Neuron (in vitro differentiated cells): ENCODE measurements at regions not wholly inside any gene's neighbourhood (a gene's known extent, or its start where the extent isn't known, plus 50 kb on each side); places are given as distances from the start of the nearest gene placed in this dataset.
"Not testable (repeated sequence)": the region's sequence is repeated elsewhere in the genome, so short reads cannot be mapped to it uniquely, and the experiment has no call there.

Source experiments
- H2AFZ ChIP-seq: one replicate; pipeline ENCODE4 v1.6.1; 2013; ENCODE audit warnings: low read depth, mild to moderate bottlenecking, inconsistent platforms, low read length, moderate library complexity
- H3K27me3 ChIP-seq: one replicate; pipeline ENCODE4 v1.6.1; 2013; ENCODE audit warnings: low read length; ENCODE audit not compliant: insufficient read depth
- H3K36me3 ChIP-seq: one replicate; pipeline ENCODE4 v1.6.1; 2013; ENCODE audit warnings: low read length; ENCODE audit not compliant: insufficient read depth
- H3K4me1 ChIP-seq: one replicate; pipeline ENCODE4 v1.6.1; 2013; ENCODE audit warnings: low read length; ENCODE audit not compliant: insufficient read depth
- H3K4me3 ChIP-seq: 2 replicates; pipeline ENCODE4 v1.5.1; 2013; ENCODE audit warnings: mild to moderate bottlenecking, low read length, moderate library complexity
- H3K9me3 ChIP-seq: one replicate; pipeline ENCODE4 v1.6.1; 2013; ENCODE audit warnings: low read length

DNA sequence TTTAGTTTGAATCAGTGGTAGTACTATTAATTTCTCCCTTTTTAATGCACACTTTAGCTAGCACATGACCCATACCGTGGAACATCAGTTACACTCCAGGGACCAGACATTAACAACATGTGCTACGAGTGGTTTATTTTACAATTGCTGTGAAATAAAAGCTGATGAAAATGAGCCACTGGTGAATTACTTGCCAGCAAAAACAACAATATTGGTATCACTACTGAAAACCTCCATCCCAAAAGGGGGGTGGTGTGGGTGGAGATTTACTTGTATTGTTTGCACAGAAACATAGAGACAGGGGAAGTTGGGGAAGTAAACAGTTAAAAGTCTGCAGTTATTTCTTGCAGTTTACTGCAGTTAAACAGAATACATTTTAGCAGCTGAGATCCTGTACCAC is 369.6 kb upstream of the GRAMD2B start:
- H3K27me3 ChIP-seq = no peaks in the 10 kb centered on the region
- H3K4me1 ChIP-seq = peaks cover 10% of the 10 kb centered on the region
- no peaks in the 10 kb centered on the region for H3K36me3 ChIP-seq
- H2AFZ ChIP-seq = no peak overlapping the region
- H3K9me3 ChIP-seq = no peaks in the 10 kb centered on the region
- H3K4me3 ChIP-seq = no peak overlapping the region

- Histone ChIP-seq H3K4me3 (no peak overlapping the region), H3K27me3 (no peaks in the 10 kb centered on the region)
Observed at GRCh38 chr5:126054577-126055347, 368.4 kb upstream of the GRAMD2B start.

DNA sequence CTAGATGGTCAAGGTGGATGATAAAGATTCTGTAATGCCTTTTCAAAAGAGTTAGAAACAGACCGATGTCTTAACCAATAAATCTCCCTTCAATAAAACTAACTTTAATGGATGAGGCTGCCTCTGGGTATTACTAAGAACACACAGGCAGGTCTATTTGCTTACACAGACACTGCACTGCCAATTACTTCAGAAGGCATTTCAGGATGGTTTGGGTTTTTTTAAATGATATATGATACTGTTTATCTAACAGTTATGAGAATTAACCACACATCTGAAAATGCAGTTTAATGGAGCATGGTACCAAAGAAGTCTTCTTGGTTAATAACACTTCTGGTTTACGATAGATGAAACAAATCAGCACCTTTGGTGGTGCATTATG is 367.9 kb upstream of the GRAMD2B start:
- H3K4me3 ChIP-seq = no peak overlapping the region
- H3K4me1 ChIP-seq = peaks cover 10% of the 10 kb centered on the region
- no peak overlapping the region for H2AFZ ChIP-seq

More at GRCh38 chr5:126054577-126055347, 368.4 kb upstream of the GRAMD2B start:
- H3K9me3 ChIP-seq = no peaks in the 10 kb centered on the region
- no peak overlapping the region for H2AFZ ChIP-seq
- H3K36me3 ChIP-seq = no peaks in the 10 kb centered on the region
- peaks cover 10% of the 10 kb centered on the region for H3K4me1 ChIP-seq

GRCh38 chr5:126056352-126056751 is 366.9 kb upstream of the GRAMD2B start:
- Histone ChIP-seq H3K27me3 (no peaks in the 10 kb centered on the region), H3K4me1 (peaks cover 10% of the 10 kb centered on the region), H3K4me3 (no peak overlapping the region), H3K36me3 (no peaks in the 10 kb centered on the region), H3K9me3 (no peaks in the 10 kb centered on the region), H2AFZ (no peak overlapping the region)

More for the DNA sequence above, 367.9 kb upstream of the GRAMD2B start:
- H3K36me3 ChIP-seq = no peaks in the 10 kb centered on the region
- H3K9me3 ChIP-seq = no peaks in the 10 kb centered on the region
- H3K27me3 ChIP-seq = no peaks in the 10 kb centered on the region

GRCh38 chr5:126056851-126057622 is 366.2 kb upstream of the GRAMD2B start:
- Histone ChIP-seq H2AFZ (no peak overlapping the region), H3K36me3 (no peaks in the 10 kb centered on the region), H3K4me3 (no peak overlapping the region), H3K9me3 (no peaks in the 10 kb centered on the region), H3K27me3 (no peaks in the 10 kb centered on the region), H3K4me1 (peaks cover 10% of the 10 kb centered on the region)

DNA sequence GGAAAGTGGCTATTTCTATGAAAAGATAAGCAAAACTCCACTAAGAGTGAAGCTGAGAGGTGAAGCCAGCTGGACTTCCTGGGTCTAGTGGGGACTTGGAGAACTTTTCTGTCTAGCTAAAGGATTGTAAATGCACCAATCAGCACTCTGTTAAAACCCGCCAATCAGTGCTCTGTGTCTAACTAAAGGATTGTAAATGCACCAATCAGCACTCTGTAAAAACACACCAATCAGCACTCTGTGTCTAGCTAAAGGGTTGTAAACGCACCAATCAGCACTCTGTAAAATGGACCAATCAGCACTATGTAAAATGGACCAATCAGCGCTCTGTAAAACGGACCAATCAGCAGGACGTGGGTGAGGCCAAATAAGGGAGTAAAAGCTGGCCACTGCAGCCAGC is 364.8 kb upstream of the GRAMD2B start:
- H3K4me1 ChIP-seq, H3K9me3 ChIP-seq, H3K36me3 ChIP-seq, H2AFZ ChIP-seq, H3K27me3 ChIP-seq, H3K4me3 ChIP-seq: not testable (repeated sequence)

DNA sequence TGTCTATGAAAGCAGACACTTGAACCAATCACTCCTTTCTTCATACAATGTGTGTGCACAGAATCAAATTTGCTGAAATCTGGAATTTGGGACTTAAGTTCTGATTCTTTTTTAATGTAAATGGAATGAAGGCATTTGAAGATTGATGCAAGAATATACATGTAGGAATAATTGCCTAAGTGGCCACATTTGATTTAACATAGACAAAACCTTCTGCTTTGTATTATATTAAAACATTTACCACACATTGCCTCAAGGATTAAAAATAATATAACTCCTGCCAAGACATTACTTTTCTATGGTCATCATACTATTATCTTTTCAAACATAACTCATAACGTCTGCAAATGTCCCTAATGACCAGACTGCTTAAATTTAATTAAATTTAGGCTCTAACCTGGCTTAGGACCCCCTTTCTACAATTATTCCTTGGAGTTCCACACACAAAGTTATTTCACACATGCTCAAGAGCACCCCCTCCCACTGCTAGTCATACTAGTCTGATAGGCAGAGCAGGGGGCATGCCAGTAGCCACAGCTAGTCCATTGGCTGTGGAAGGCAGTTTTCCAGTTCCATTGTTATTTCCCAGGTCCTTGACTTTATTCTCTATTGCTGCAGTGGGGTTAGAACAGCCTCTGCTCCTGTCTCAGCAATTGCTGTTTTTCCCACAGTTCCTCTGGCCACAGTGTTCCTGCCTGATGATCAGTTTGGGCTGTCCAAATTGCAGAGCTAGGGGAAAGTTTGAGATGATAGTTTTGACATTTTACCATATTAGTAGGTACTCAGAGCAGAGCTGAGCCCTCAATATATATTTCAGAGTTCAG is 360.6 kb upstream of the GRAMD2B start:
- no peak overlapping the region for H2AFZ ChIP-seq

DNA sequence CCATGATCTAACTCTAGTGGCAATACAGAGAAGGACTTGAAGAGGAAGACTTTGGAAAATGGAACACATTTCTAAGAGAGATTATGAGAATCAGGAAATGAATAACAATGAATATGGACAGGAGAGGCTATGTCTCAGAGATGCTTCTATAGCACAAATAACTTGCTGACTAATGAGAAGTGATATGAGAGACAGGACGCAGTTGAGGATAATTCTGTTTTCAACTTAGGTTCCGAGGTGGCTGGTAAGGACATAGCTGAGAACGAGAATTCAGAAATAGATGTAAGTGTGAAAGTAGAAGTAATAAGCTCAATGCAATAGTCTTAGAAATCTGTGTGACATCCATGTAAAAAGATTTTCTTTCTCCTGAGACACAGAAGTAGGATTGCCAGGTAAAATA is 358.1 kb upstream of the GRAMD2B start:
- Histone ChIP-seq H3K36me3 (no peaks in the 10 kb centered on the region), H3K4me3 (no peak overlapping the region), H3K4me1 (no peaks in the 10 kb centered on the region), H3K27me3 (no peaks in the 10 kb centered on the region), H2AFZ (no peak overlapping the region), H3K9me3 (no peaks in the 10 kb centered on the region)

More for the DNA sequence above, 360.6 kb upstream of the GRAMD2B start:
- Histone ChIP-seq H3K4me1 (no peaks in the 10 kb centered on the region), H3K4me3 (no peak overlapping the region), H3K36me3 (no peaks in the 10 kb centered on the region), H3K9me3 (no peaks in the 10 kb centered on the region), H3K27me3 (no peaks in the 10 kb centered on the region)

GRCh38 chr5:126066836-126067235 is 356.4 kb upstream of the GRAMD2B start:
- H2AFZ ChIP-seq = no peak overlapping the region
- H3K4me3 ChIP-seq = no peak overlapping the region
- no peaks in the 10 kb centered on the region for H3K27me3 ChIP-seq
- no peaks in the 10 kb centered on the region for H3K36me3 ChIP-seq
- no peaks in the 10 kb centered on the region for H3K4me1 ChIP-seq
- H3K9me3 ChIP-seq = no peaks in the 10 kb centered on the region

GRCh38 chr5:126067404-126067803 is 355.8 kb upstream of the GRAMD2B start:
- H3K4me1 ChIP-seq = no peaks in the 10 kb centered on the region
- no peak overlapping the region for H2AFZ ChIP-seq
- no peak overlapping the region for H3K4me3 ChIP-seq
- H3K9me3 ChIP-seq = no peaks in the 10 kb centered on the region
- H3K36me3 ChIP-seq = no peaks in the 10 kb centered on the region
- no peaks in the 10 kb centered on the region for H3K27me3 ChIP-seq

DNA sequence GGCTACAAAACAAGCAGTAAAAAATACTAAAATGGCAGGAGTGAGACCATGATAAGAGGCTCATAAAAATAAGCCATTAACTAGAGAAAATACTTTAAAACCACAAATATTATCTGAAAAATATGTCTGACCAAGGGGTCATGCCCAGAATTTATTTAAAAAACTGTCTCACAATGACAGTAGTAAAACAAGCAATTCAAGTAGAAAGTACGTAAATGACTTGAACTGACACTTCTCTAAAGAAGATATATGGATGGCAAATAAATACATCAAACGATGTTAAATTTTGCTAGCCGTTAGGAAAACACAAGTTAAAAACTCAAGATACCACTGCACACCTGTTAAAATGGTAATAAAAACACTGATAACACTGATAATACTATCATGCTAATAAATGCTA is 353.9 kb upstream of the GRAMD2B start:
- H3K9me3 ChIP-seq = no peaks in the 10 kb centered on the region
- no peak overlapping the region for H2AFZ ChIP-seq
- H3K27me3 ChIP-seq = no peaks in the 10 kb centered on the region
- H3K36me3 ChIP-seq = no peaks in the 10 kb centered on the region
- H3K4me1 ChIP-seq = no peaks in the 10 kb centered on the region
- no peak overlapping the region for H3K4me3 ChIP-seq

DNA sequence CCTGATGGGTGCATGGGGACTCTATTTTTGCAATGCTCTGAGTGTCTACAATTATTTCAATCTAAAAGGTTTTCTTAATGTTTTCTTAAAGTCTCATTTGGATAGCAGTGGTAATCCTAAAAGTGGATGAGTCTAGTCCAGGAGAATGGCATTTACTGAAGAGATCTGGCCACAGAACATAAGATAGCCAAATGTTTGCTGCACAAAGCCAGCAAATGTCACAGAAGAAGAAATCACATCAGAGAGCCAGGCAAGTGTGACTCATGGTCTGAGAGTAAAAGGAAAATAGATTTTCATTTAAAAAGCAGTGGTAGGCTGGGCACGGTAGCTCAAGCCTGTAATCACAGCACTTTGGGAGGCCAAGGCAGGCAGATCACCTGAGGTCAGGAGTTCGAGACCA is 352.7 kb upstream of the GRAMD2B start:
- no peaks in the 10 kb centered on the region for H3K9me3 ChIP-seq
- no peaks in the 10 kb centered on the region for H3K4me1 ChIP-seq
- H3K4me3 ChIP-seq = no peak overlapping the region
- no peaks in the 10 kb centered on the region for H3K36me3 ChIP-seq
- H2AFZ ChIP-seq = no peak overlapping the region
- no peaks in the 10 kb centered on the region for H3K27me3 ChIP-seq

DNA sequence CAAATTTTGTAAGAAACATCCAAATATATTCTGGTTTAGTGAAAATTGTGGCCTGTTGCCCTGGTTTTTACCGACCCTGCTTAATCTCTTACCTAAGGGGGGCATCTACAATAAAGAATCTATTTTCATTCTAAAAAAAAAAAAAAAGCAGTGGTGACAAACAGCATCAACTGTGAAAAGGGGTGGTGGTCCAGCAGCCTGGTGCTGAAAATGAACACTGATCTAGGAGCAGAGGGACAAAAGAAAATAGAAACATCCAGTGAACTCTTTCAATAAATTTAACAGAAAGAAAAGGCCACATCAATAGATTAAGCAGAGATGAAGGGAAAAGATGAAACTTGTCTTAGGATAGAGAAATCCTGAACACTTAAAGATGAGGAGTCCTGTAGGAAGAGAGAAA is 348.7 kb upstream of the GRAMD2B start:
- Histone ChIP-seq H3K9me3 (no peaks in the 10 kb centered on the region), H2AFZ (no peak overlapping the region), H3K4me1 (no peaks in the 10 kb centered on the region), H3K36me3 (no peaks in the 10 kb centered on the region), H3K4me3 (no peak overlapping the region), H3K27me3 (no peaks in the 10 kb centered on the region)
